Naive thymus-derived CD4-positive, alpha-beta T cell (primary cell): ENCODE measurements at regions not wholly inside any gene's neighbourhood (a gene's known extent, or its start where the extent isn't known, plus 50 kb on each side); places are given as distances from the start of the nearest gene placed in this dataset.
A peak's percentile ranks its signal among the peaks of the same experiment; 100 is the strongest.
"Not testable (repeated sequence)": the region's sequence is repeated elsewhere in the genome, so short reads cannot be mapped to it uniquely, and the experiment has no call there.

ENCODE experiments used
- ATAC-seq: fragments of 150-1000 bp; cut with Tn5 transposase; 2 replicates; pipeline ENCODE4 v1.10.0; 2021; ENCODE audit warnings: mild to moderate bottlenecking, moderate library complexity
- CTCF ChIA-PET: fragments of 350-600 bp; sonication (Branson Sonifier 250); formaldehyde crosslinking; loops from one replicate; lab custom pipeline; 2021; ENCODE audit warnings: antibody characterized with exemption; lab: Charles Lee
- POLR2A ChIA-PET: fragments of 350-600 bp; sonication (Branson Sonifier 250); formaldehyde crosslinking; loops from one replicate; lab custom pipeline; 2021; ENCODE audit warnings: antibody characterized with exemption, inconsistent platforms; lab: Charles Lee
- DNase-seq, 9 donors: peaks; one replicate each; pipeline versions ENCODE4 v3.0.0 to v3.0.0-alpha.2; 2020 to 2022; ENCODE audit warnings: mixed read lengths in 1 of 9
- H3K27ac ChIP-seq: one replicate; pipeline ENCODE4 v1.7.0; 2013; ENCODE audit warnings: mild to moderate bottlenecking, low read depth, low read length, moderate library complexity
- H3K27me3 ChIP-seq, 2 donors: one replicate each; pipeline ENCODE4 v1.7.0; 2013; ENCODE audit warnings: low read length in 2 of 2, mild to moderate bottlenecking in 2 of 2, moderate library complexity in 2 of 2; ENCODE audit not compliant: control insufficient read depth in 2 of 2, insufficient read depth in 2 of 2
- H3K36me3 ChIP-seq, 3 experiments: 1 replicate in 2 of 3; 2 replicates in 1 of 3; pipeline ENCODE4 v1.7.0; 2013; ENCODE audit warnings: low read length in 3 of 3, mild to moderate bottlenecking in 3 of 3, moderate library complexity in 1 of 3; ENCODE audit not compliant: insufficient read depth in 3 of 3, control insufficient read depth in 2 of 3
- H3K4me1 ChIP-seq, 2 donors: one replicate each; pipeline ENCODE4 v1.7.0; 2013; ENCODE audit warnings: low read length in 2 of 2, mild to moderate bottlenecking in 2 of 2, moderate library complexity in 1 of 2; ENCODE audit not compliant: control insufficient read depth in 2 of 2, insufficient read depth in 2 of 2
- H3K4me3 ChIP-seq: 2 replicates; pipeline ENCODE4 v1.7.0; 2013; ENCODE audit warnings: mild to moderate bottlenecking, low read length
- H3K9me3 ChIP-seq, 3 experiments: 1 replicate in 2 of 3; 2 replicates in 1 of 3; pipeline ENCODE4 v1.7.0; 2013; ENCODE audit warnings: low read length in 3 of 3; ENCODE audit not compliant: control insufficient read depth in 2 of 3
- H3K27ac Mint-ChIP-seq, 9 donors: one replicate each; pipeline ENCODE4 v1.8.0; 2020 to 2022; ENCODE audit warnings: mixed read lengths in 9 of 9, mild to moderate bottlenecking in 8 of 9, moderate library complexity in 5 of 9, inconsistent platforms in 2 of 9
- H3K27me3 Mint-ChIP-seq, 5 donors: one replicate each; pipeline ENCODE4 v1.8.0; 2021 to 2022; ENCODE audit warnings: mixed read lengths in 5 of 5, mild to moderate bottlenecking in 1 of 5
- H3K36me3 Mint-ChIP-seq, 5 donors: one replicate each; pipeline ENCODE4 v1.8.0; 2020 to 2022; ENCODE audit warnings: mixed read lengths in 5 of 5, mild to moderate bottlenecking in 3 of 5, inconsistent platforms in 1 of 5
- H3K4me1 Mint-ChIP-seq, 7 donors: one replicate each; pipeline ENCODE4 v1.8.0; 2020 to 2022; ENCODE audit warnings: mixed read lengths in 7 of 7, mild to moderate bottlenecking in 3 of 7, inconsistent platforms in 1 of 7
- H3K4me3 Mint-ChIP-seq, 10 donors: one replicate each; pipeline ENCODE4 v1.8.0; 2020 to 2022; ENCODE audit warnings: mild to moderate bottlenecking in 10 of 10, mixed read lengths in 10 of 10, moderate library complexity in 6 of 10, inconsistent platforms in 2 of 10
- H3K9me3 Mint-ChIP-seq, 11 donors: one replicate each; pipeline ENCODE4 v1.8.0; 2020 to 2022; ENCODE audit warnings: mixed read lengths in 11 of 11, mild to moderate bottlenecking in 4 of 11, inconsistent platforms in 1 of 11, moderate library complexity in 1 of 11
- intact Hi-C, 2 donors: fragments of 100-400 bp; cut with micrococcal nuclease; formaldehyde crosslinking; loops; one replicate each; pipeline ENCODE4 v1.15.1; 2023

DNA sequence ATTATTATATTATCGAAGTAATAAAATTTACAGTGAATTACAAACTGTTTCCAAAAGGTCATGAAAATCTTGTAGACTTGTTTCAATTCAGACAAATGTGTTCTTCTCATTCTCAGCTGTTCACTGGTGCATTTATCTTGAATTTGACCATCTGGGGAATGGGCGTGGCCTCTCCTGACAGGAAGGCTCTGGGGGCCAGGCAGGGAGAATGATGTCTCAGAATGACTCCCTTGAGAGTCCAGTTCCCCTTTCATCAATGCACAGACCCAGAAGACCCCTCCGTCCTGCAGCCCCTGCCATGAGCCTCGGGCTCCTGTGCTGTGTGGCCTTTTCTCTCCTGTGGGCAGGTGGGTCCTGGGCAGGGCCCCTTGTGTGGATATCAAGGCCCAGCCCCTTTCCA is 229.7 kb upstream of the PRSS58 start:
- not testable (repeated sequence) for DNase-seq, ATAC-seq, H3K36me3 Mint-ChIP-seq, H3K4me3 Mint-ChIP-seq, H3K4me3 ChIP-seq, H3K27me3 ChIP-seq, H3K9me3 Mint-ChIP-seq, H3K36me3 ChIP-seq, H3K9me3 ChIP-seq, H3K27ac ChIP-seq, H3K27me3 Mint-ChIP-seq
- intact Hi-C loops = loop anchor here in 1 of 2 donors (10.0 kb wide), 1 partner anchor 513 kb away; the partner anchor contains the start of gene TAS2R38
- Mint-ChIP-seq H3K4me1 (peaks cover 16 to 75% (median 57%) of the 10 kb centered on the region in 7 donors), H3K27ac (peak overlapping the region in 1 of 9 donors; percentile 61)
- ChIA-PET POLR2A (interaction anchor here (0.7 to 1.8 kb wide), 3 partner anchors 8 to 319 kb away, joined by 3 read pairs; no protein-coding TSS in a partner anchor), CTCF (interaction anchor here (1.8 to 18.8 kb wide), 2 partner anchors 10 to 22 kb away, joined by 9 to 452 read pairs; no protein-coding TSS in a partner anchor)
- H3K4me1 ChIP-seq = peaks cover 0 to 15% of the 10 kb centered on the region in 2 donors

DNA sequence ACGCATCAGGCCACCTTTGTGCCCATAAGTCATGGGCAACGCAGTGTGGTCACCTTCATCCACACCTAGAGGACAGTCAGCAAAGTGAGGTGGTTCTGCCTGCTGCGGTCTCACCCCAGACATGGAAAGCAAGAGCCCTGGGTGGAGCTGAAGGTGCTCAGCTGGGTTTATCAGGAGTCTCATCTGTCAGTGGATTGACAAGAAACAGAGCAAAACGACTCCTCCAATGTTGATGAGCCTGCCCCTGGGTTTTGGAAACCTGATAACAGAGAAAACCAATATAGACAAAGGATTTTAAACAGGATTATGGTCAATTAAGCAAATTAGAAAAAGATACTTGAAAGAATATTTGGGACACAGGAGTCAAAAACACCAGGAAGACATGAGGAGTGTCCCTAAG is 229.3 kb upstream of the PRSS58 start:
- Histone ChIP-seq H3K27me3 (no peaks in the 10 kb centered on the region), H3K9me3 (no peaks in the 10 kb centered on the region), H3K27ac (no peak overlapping the region), H3K36me3 (no peaks in the 10 kb centered on the region), H3K4me3 (no peak overlapping the region), H3K4me1 (peaks cover 4 to 19% of the 10 kb centered on the region in 2 donors)
- Mint-ChIP-seq H3K36me3 (no peaks in the 10 kb centered on the region), H3K27me3 (peaks cover 0 to 5% (median 0%) of the 10 kb centered on the region in 5 donors), H3K27ac (peak overlapping the region in 3 of 9 donors; percentile 25 to 74 (median 63)), H3K9me3 (no peaks in the 10 kb centered on the region), H3K4me1 (peaks cover 17 to 75% (median 56%) of the 10 kb centered on the region in 7 donors), H3K4me3 (no peak overlapping the region)
- no peak for DNase-seq
- ChIA-PET CTCF (interaction anchor here (1.5 to 18.8 kb wide), 2 partner anchors 10 to 21 kb away, joined by 7 to 452 read pairs; no protein-coding TSS in a partner anchor), POLR2A (interaction anchor here (1.0 to 1.3 kb wide), 4 partner anchors 8 to 312 kb away, joined by 3 to 4 read pairs (median 3); no protein-coding TSS in a partner anchor)
- ATAC-seq = no peak
- intact Hi-C loops = loop anchor here in 1 of 2 donors (10.0 kb wide), 1 partner anchor 512 kb away; the partner anchor contains the start of gene TAS2R38

GRCh38 chr7:142485617-142486226 is 227.9 kb upstream of the PRSS58 start:
- Mint-ChIP-seq H3K4me1 (peaks cover 26 to 78% (median 58%) of the 10 kb centered on the region in 7 donors), H3K27ac (peak overlapping the region; percentile 18 to 98 (median 44)), H3K36me3 (no peaks in the 10 kb centered on the region), H3K4me3 (peak overlapping the region in 3 of 10 donors; percentile 3 to 45 (median 18)), H3K9me3 (no peaks in the 10 kb centered on the region), H3K27me3 (peaks cover 0 to 5% (median 0%) of the 10 kb centered on the region in 5 donors)
- H3K4me3 ChIP-seq = no peak overlapping the region
- no peak overlapping the region for H3K27ac ChIP-seq
- H3K27me3 ChIP-seq = no peaks in the 10 kb centered on the region
- peak; percentile 41 for ATAC-seq
- H3K4me1 ChIP-seq = peaks cover 4 to 31% of the 10 kb centered on the region in 2 donors
- H3K36me3 ChIP-seq = no peaks in the 10 kb centered on the region
- intact Hi-C loops = loop anchor here in 1 of 2 donors (10.0 kb wide), 1 partner anchor 511 kb away; the partner anchor contains the start of gene TAS2R38
- DNase-seq = peak in 2 of 9 donors; percentile 10 to 34
- POLR2A ChIA-PET = interaction anchor here (1.0 to 1.9 kb wide), 8 partner anchors 12 to 350 kb away, joined by 3 to 5 read pairs (median 4); no protein-coding TSS in a partner anchor
- CTCF ChIA-PET = interaction anchor here (0.7 to 18.8 kb wide), 6 partner anchors 9 to 30 kb away, joined by 3 to 452 read pairs (median 7); no protein-coding TSS in a partner anchor
- no peaks in the 10 kb centered on the region for H3K9me3 ChIP-seq

- no peaks in the 10 kb centered on the region for H3K36me3 ChIP-seq
- DNase-seq (no peak), ATAC-seq (no peak)
- Mint-ChIP-seq H3K27ac (peak overlapping the region in 8 of 9 donors; percentile 55 to 98 (median 94)), H3K36me3 (no peaks in the 10 kb centered on the region), H3K9me3 (no peaks in the 10 kb centered on the region), H3K4me1 (peaks cover 29 to 88% (median 63%) of the 10 kb centered on the region in 7 donors), H3K27me3 (no peaks in the 10 kb centered on the region), H3K4me3 (peak overlapping the region in 4 of 10 donors; percentile 15 to 70 (median 58))
- ChIA-PET CTCF (interaction anchor here (0.8 to 18.8 kb wide), 18 partner anchors 8 to 382 kb away, joined by 3 to 452 read pairs (median 4); no protein-coding TSS in a partner anchor), POLR2A (interaction anchor here (0.9 to 4.0 kb wide), 10 partner anchors 11 to 325 kb away, joined by 3 to 58 read pairs (median 4); no protein-coding TSS in a partner anchor)
- peaks cover 4 to 33% of the 10 kb centered on the region in 2 donors for H3K4me1 ChIP-seq
- peak overlapping the region; percentile 70 for H3K27ac ChIP-seq
- intact Hi-C loops = loop anchor here (1.0 to 10.0 kb wide), 11 partner anchors 9 to 509 kb away; partner anchors contain the start of gene TAS2R38 (in 1 of the 2)
- no peak overlapping the region for H3K4me3 ChIP-seq
- no peaks in the 10 kb centered on the region for H3K9me3 ChIP-seq
- no peaks in the 10 kb centered on the region for H3K27me3 ChIP-seq
Observed at GRCh38 chr7:142483659-142484317, 225.9 kb upstream of the PRSS58 start.

DNA sequence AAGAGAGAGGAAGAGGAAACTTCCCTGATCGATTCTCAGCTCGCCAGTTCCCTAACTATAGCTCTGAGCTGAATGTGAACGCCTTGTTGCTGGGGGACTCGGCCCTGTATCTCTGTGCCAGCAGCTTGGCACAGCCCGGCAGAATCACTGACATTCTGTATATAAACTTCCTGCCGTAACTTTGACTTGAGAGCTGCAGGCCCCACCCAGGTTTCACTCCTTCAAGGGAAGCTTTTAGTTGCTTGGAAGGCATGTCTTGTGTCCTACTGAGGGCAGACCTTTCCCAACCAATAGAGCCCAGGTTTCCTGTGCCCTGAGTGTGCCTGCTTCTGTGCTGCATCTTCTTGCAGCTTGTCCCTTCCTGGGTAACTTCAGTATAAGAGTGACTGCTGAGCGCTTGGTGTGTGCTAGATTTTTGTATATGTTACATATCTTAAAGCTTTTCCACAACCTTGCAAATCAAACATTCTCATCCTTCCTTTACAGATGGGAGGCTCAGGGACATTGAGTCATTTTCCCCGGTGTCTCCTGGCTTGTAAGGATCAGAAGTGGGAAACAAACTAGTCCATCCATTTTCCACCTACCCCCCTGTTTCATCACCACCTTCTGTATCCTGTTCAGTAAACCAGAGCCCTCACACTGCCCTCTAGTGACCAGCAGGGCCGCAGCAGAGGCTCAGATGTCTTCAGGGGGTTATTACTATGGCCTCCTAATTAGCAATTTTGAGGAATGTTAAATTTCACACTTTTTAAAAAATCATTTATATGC is 225.2 kb upstream of the PRSS58 start:
- intact Hi-C loops = loop anchor here (1.0 to 10.0 kb wide), 11 partner anchors 9 to 508 kb away; partner anchors contain the start of gene TAS2R38 (in 1 of the 2)
- peaks cover 34 to 88% (median 63%) of the 10 kb centered on the region in 7 donors for H3K4me1 Mint-ChIP-seq
- H3K4me1 ChIP-seq = peaks cover 7 to 40% of the 10 kb centered on the region in 2 donors
- ChIA-PET POLR2A (interaction anchor here (0.6 to 4.0 kb wide), 13 partner anchors 10 to 326 kb away, joined by 3 to 58 read pairs (median 4); no protein-coding TSS in a partner anchor), CTCF (interaction anchor here (0.7 to 18.8 kb wide), 24 partner anchors 7 to 797 kb away, joined by 3 to 452 read pairs (median 4); no protein-coding TSS in a partner anchor)
- DNase-seq = peak in 8 of 9 donors; percentile 28 to 59 (median 50)
- no peaks in the 10 kb centered on the region for H3K27me3 ChIP-seq
- H3K36me3 Mint-ChIP-seq = no peaks in the 10 kb centered on the region
- H3K36me3 ChIP-seq = no peaks in the 10 kb centered on the region
- peak overlapping the region; percentile 15 to 79 (median 68) for H3K4me3 Mint-ChIP-seq
- no peaks in the 10 kb centered on the region for H3K27me3 Mint-ChIP-seq
- H3K4me3 ChIP-seq = no peak overlapping the region
- no peaks in the 10 kb centered on the region for H3K9me3 ChIP-seq
- H3K9me3 Mint-ChIP-seq = no peaks in the 10 kb centered on the region
- H3K27ac Mint-ChIP-seq = peak overlapping the region; percentile 69 to 98 (median 96)
- peak; percentile 86 for ATAC-seq
- peak overlapping the region; percentile 70 for H3K27ac ChIP-seq
